ENCODE measurements at regions not wholly inside any gene's neighbourhood (a gene's known extent, or its start where the extent isn't known, plus 50 kb on each side); places are given as distances from the start of the nearest gene placed in this dataset.
"Not testable (repeated sequence)": the region's sequence is repeated elsewhere in the genome, so short reads cannot be mapped to it uniquely, and the experiment has no call there.

GRCh38 chr5:125057912-125058826 lies 311.7 kb upstream of the ZNF608 start:
- Histone ChIP-seq H3K27ac (ENCODE audit: low read depth, low read length) (no peak overlapping the region), H3K27me3 (ENCODE audit: control insufficient read depth in 1 of 2, insufficient read depth in 2 of 2, low read length in 2 of 2) (no peaks in the 10 kb centered on the region), H3K4me1 (ENCODE audit: insufficient read depth, low read length) (peaks cover 20% of the 10 kb centered on the region), H3K9me3 (ENCODE audit: low read length) (no peaks in the 10 kb centered on the region), H3K4me3 (ENCODE audit: low read depth in 1 of 2, low read length in 2 of 2) (no peak overlapping the region), H3K9ac (ENCODE audit: low read length) (no peak overlapping the region), H3K36me3 (ENCODE audit: insufficient read depth, low read length) (no peaks in the 10 kb centered on the region)

DNA sequence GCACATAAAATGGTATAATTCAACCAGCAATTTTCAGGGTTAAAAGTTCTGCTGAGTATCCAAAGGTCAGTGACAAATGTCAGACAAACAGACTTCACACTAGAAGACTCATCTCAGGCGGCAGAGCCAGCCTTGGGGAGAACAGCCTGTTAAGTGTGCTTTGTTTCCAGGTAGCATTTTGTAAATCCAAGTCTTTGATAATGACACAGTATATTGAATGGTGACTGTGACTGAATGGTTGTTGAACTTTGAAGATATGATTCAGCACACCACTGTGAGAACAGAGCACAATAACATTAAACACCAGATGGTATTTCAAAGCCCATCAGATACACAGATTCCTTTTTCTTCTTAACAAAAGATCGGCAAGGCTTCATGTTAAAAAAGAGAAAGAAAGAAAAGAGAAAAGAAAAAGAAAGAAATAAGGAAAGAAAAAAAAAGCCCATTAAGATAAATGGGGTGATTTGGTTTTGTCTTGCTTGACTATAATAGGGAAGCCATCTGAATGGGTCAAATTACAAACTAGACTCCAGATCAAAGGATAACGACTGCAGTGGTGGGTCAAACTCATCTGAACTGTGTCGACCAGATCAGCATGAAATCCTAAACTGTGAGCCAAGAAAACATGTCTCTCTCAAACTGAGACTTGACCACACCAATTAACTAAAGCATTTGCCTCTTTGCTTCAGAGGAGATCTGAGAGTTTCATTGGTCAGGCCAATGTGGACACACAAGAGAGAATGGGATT lies 313.0 kb upstream of the ZNF608 start:
- no peak overlapping the region for H3K9ac ChIP-seq (ENCODE audit: low read length)
- H3K36me3 ChIP-seq (ENCODE audit: insufficient read depth, low read length), result no peaks in the 10 kb centered on the region
- H3K27ac ChIP-seq (ENCODE audit: low read depth, low read length), result no peak overlapping the region
- no peaks in the 10 kb centered on the region for H3K9me3 ChIP-seq (ENCODE audit: low read length)
- peaks cover 20% of the 10 kb centered on the region for H3K4me1 ChIP-seq (ENCODE audit: insufficient read depth, low read length)
- no peaks in the 10 kb centered on the region for H3K27me3 ChIP-seq (ENCODE audit: control insufficient read depth in 1 of 2, insufficient read depth in 2 of 2, low read length in 2 of 2)
- H3K4me3 ChIP-seq (ENCODE audit: low read depth in 1 of 2, low read length in 2 of 2), result no peak overlapping the region

DNA sequence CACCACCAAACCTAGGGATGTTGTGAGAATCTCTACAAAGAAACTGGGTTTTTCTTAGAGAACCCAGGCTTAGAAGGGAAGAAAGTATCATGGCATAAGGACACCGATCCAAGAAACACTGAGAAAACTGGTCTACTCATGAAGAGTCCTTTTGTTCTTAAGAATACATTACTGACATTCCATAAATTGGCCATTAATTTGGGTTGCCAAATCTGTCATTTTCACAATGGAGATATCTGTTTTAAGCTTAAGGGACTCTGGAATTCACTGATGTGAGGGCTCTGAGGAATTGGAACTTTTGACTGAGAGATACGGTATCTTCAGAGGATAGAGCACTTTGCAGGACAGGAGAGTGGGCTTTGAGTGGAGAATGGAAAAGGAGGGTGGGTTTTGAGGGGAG lies 315.3 kb upstream of the ZNF608 start:
- Histone ChIP-seq H3K9ac (ENCODE audit: low read length) (no peak overlapping the region), H3K27ac (ENCODE audit: low read depth, low read length) (no peak overlapping the region), H3K27me3 (ENCODE audit: control insufficient read depth in 1 of 2, insufficient read depth in 2 of 2, low read length in 2 of 2) (no peaks in the 10 kb centered on the region), H3K36me3 (ENCODE audit: insufficient read depth, low read length) (no peaks in the 10 kb centered on the region), H3K9me3 (ENCODE audit: low read length) (no peaks in the 10 kb centered on the region), H3K4me3 (ENCODE audit: low read depth in 1 of 2, low read length in 2 of 2) (no peak overlapping the region), H3K4me1 (ENCODE audit: insufficient read depth, low read length) (peaks cover 23% of the 10 kb centered on the region)

DNA sequence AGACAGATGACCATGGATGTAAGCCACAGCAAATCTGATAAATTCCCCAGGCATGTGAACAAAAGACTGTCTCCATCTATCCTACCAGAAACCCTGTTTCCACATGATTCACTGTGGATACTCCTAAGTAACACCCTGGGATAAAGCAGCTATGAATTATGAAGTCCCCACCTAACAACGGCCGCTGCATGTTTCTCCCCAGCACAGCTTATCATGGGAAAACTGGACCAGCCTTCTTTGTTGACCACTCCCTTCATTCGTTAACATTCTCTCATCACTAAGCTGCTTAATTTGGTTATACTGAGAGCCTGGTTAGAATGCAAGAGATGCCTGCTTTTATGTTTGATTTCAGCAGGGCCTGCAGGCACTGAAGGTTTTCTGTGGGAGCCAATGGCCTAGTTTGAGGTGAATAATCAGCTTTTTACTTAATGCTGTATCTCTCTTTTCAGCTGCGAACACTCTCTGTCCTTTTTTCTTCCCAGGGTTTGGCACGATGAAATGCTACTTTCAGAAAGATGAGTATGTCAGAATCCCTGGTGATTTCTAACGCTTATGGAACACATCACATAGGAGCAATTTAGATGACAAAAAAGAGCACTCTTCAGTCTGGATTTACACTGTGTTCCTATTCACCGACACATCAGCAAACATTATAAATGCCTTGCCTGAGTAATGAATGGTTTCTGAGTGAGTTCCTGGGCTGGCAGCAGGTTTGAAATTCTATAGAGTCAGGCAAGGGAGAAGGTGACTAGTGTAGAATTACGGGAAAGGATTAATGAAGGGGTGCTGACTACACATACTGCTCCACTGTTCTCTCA lies 318.4 kb upstream of the ZNF608 start:
- Histone ChIP-seq H3K27ac (ENCODE audit: low read depth, low read length) (no peak overlapping the region), H3K27me3 (ENCODE audit: control insufficient read depth in 1 of 2, insufficient read depth in 2 of 2, low read length in 2 of 2) (no peaks in the 10 kb centered on the region), H3K36me3 (ENCODE audit: insufficient read depth, low read length) (no peaks in the 10 kb centered on the region), H3K9me3 (ENCODE audit: low read length) (no peaks in the 10 kb centered on the region), H3K9ac (ENCODE audit: low read length) (no peak overlapping the region), H3K4me3 (ENCODE audit: low read depth in 1 of 2, low read length in 2 of 2) (no peak overlapping the region), H3K4me1 (ENCODE audit: insufficient read depth, low read length) (peaks cover 7% of the 10 kb centered on the region)

DNA sequence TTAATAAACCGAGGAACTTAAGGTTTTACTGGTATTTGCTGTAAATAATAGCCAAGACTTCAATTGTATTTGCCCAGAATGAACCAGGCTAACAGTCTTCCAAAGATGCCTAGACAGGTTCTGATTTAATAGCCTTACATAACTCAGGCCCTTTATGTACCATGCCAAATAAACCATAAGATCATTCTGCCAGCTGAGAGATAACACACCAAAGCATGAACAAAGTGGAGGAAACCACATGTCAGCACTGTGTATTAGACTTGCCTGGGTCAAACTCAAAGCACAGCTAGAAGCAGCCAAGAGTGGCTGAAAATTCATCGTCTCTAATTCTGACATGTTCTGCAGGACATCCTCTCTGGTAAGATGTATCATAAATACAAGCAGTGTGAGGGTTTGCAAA lies 319.3 kb upstream of the ZNF608 start:
- H3K4me1 ChIP-seq (ENCODE audit: insufficient read depth, low read length), result peaks cover 7% of the 10 kb centered on the region
- no peaks in the 10 kb centered on the region for H3K9me3 ChIP-seq (ENCODE audit: low read length)
- no peaks in the 10 kb centered on the region for H3K36me3 ChIP-seq (ENCODE audit: insufficient read depth, low read length)
- no peak overlapping the region for H3K9ac ChIP-seq (ENCODE audit: low read length)
- no peak overlapping the region for H3K27ac ChIP-seq (ENCODE audit: low read depth, low read length)
- H3K4me3 ChIP-seq (ENCODE audit: low read depth in 1 of 2, low read length in 2 of 2), result no peak overlapping the region
- H3K27me3 ChIP-seq (ENCODE audit: control insufficient read depth in 1 of 2, insufficient read depth in 2 of 2, low read length in 2 of 2), result no peaks in the 10 kb centered on the region

GRCh38 chr5:125070961-125071360 lies 324.5 kb upstream of the ZNF608 start:
- H3K27ac ChIP-seq (ENCODE audit: low read depth, low read length), result no peak overlapping the region
- H3K4me1 ChIP-seq (ENCODE audit: insufficient read depth, low read length), result peaks cover 3% of the 10 kb centered on the region
- H3K36me3 ChIP-seq (ENCODE audit: insufficient read depth, low read length), result no peaks in the 10 kb centered on the region
- peaks cover 11% of the 10 kb centered on the region for H3K9me3 ChIP-seq (ENCODE audit: low read length)
- H3K4me3 ChIP-seq (ENCODE audit: low read depth in 1 of 2, low read length in 2 of 2), result no peak overlapping the region
- no peaks in the 10 kb centered on the region for H3K27me3 ChIP-seq (ENCODE audit: control insufficient read depth in 1 of 2, insufficient read depth in 2 of 2, low read length in 2 of 2)
- H3K9ac ChIP-seq (ENCODE audit: low read length), result no peak overlapping the region

DNA sequence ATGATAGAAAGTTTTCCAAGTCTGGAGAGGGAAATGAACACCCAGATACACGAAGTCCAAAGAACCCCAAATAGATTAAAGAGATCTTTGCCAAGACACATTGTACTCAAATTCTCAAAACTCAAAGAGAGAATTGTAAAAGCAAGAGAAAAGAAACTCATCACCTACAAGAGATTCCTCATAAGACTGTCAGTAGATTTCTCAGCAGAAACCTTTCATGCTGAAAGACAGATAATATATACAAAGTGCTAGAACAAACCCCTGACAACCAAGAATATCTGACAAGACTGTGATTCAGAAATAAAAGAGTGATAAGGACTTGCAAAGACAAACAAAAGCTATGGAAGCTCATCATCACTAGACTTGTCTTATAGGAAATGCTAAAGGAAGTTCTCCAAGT lies 326.7 kb upstream of the ZNF608 start:
- H3K27ac ChIP-seq (ENCODE audit: low read depth, low read length), result no peak overlapping the region
- peaks cover 11% of the 10 kb centered on the region for H3K9me3 ChIP-seq (ENCODE audit: low read length)
- no peaks in the 10 kb centered on the region for H3K36me3 ChIP-seq (ENCODE audit: insufficient read depth, low read length)
- H3K4me1 ChIP-seq (ENCODE audit: insufficient read depth, low read length), result no peaks in the 10 kb centered on the region
- no peaks in the 10 kb centered on the region for H3K27me3 ChIP-seq (ENCODE audit: control insufficient read depth in 1 of 2, insufficient read depth in 2 of 2, low read length in 2 of 2)
- no peak overlapping the region for H3K9ac ChIP-seq (ENCODE audit: low read length)
- no peak overlapping the region for H3K4me3 ChIP-seq (ENCODE audit: low read depth in 1 of 2, low read length in 2 of 2)

GRCh38 chr5:125075567-125075966 lies 329.1 kb upstream of the ZNF608 start:
- no peaks in the 10 kb centered on the region for H3K4me1 ChIP-seq (ENCODE audit: insufficient read depth, low read length)
- H3K4me3 ChIP-seq (ENCODE audit: low read depth in 1 of 2, low read length in 2 of 2), result no peak overlapping the region
- no peak overlapping the region for H3K9ac ChIP-seq (ENCODE audit: low read length)
- H3K36me3 ChIP-seq (ENCODE audit: insufficient read depth, low read length), result no peaks in the 10 kb centered on the region
- H3K9me3 ChIP-seq (ENCODE audit: low read length), result peaks cover 11% of the 10 kb centered on the region
- H3K27ac ChIP-seq (ENCODE audit: low read depth, low read length), result no peak overlapping the region
- H3K27me3 ChIP-seq (ENCODE audit: control insufficient read depth in 1 of 2, insufficient read depth in 2 of 2, low read length in 2 of 2), result no peaks in the 10 kb centered on the region

- H3K9me3 ChIP-seq (ENCODE audit: low read length); H3K27ac ChIP-seq (ENCODE audit: low read depth, low read length); H3K4me3 ChIP-seq (ENCODE audit: low read depth in 1 of 2, low read length in 2 of 2); H3K36me3 ChIP-seq (ENCODE audit: insufficient read depth, low read length); H3K4me1 ChIP-seq (ENCODE audit: insufficient read depth, low read length); H3K27me3 ChIP-seq (ENCODE audit: control insufficient read depth in 1 of 2, insufficient read depth in 2 of 2, low read length in 2 of 2); H3K9ac ChIP-seq (ENCODE audit: low read length): not testable (repeated sequence)
Measured at GRCh38 chr5:125079028-125079427, 332.6 kb upstream of the ZNF608 start.

DNA sequence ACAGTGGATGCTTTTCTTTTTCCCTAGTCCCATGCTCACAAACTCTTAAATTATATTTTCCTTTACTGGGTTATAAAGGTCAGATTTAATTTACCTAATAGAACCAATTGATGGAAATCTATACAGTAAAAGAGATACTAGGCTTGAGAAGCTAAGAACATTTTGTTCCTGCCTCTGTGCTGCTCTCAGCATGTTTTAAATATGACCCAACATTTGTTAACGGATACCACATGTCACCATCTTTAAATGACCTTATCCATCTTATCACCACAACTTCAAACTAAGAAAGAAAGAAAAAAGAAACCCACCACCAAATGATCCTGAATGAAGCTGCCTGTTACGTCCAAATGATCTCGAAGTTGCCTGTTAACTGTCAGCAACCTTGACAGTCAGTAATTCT lies 334.7 kb upstream of the ZNF608 start:
- Histone ChIP-seq H3K9me3 (ENCODE audit: low read length) (no peaks in the 10 kb centered on the region), H3K4me3 (ENCODE audit: low read depth in 1 of 2, low read length in 2 of 2) (no peak overlapping the region), H3K4me1 (ENCODE audit: insufficient read depth, low read length) (no peaks in the 10 kb centered on the region), H3K27ac (ENCODE audit: low read depth, low read length) (no peak overlapping the region), H3K27me3 (ENCODE audit: control insufficient read depth in 1 of 2, insufficient read depth in 2 of 2, low read length in 2 of 2) (no peaks in the 10 kb centered on the region), H3K9ac (ENCODE audit: low read length) (no peak overlapping the region), H3K36me3 (ENCODE audit: insufficient read depth, low read length) (no peaks in the 10 kb centered on the region)

GRCh38 chr5:125083981-125084380 lies 337.5 kb upstream of the ZNF608 start:
- Histone ChIP-seq H3K4me3 (ENCODE audit: low read depth in 1 of 2, low read length in 2 of 2) (no peak overlapping the region), H3K36me3 (ENCODE audit: insufficient read depth, low read length) (no peaks in the 10 kb centered on the region), H3K9ac (ENCODE audit: low read length) (no peak overlapping the region), H3K27me3 (ENCODE audit: control insufficient read depth in 1 of 2, insufficient read depth in 2 of 2, low read length in 2 of 2) (no peaks in the 10 kb centered on the region), H3K9me3 (ENCODE audit: low read length) (no peaks in the 10 kb centered on the region), H3K27ac (ENCODE audit: low read depth, low read length) (no peak overlapping the region), H3K4me1 (ENCODE audit: insufficient read depth, low read length) (no peaks in the 10 kb centered on the region)

Data from muscle layer of colon (tissue), 2 donors.